Fibroblast of villous mesenchyme (primary cell): ENCODE measurements at regions not wholly inside any gene's neighbourhood (a gene's known extent, or its start where the extent isn't known, plus 50 kb on each side); places are given as distances from the start of the nearest gene placed in this dataset.

Source experiments
- DNase-seq: peaks from one replicate; pipeline ENCODE4 v3.0.0-alpha.2; 2010; ENCODE audit warnings: low read depth
- H3K4me3 ChIP-seq: 2 replicates; pipeline ENCODE4 v1.5.1; 2011; ENCODE audit warnings: low read depth, mild to moderate bottlenecking, low read length
- TF ChIP-seq, protein P1 (sequence below): IDR thresholded peaks from 2 replicates; pipeline ENCODE4 v1.5.1; 2012; ENCODE audit warnings: low read depth, mild to moderate bottlenecking, low read length; ENCODE audit not compliant: insufficient read depth

DNA sequence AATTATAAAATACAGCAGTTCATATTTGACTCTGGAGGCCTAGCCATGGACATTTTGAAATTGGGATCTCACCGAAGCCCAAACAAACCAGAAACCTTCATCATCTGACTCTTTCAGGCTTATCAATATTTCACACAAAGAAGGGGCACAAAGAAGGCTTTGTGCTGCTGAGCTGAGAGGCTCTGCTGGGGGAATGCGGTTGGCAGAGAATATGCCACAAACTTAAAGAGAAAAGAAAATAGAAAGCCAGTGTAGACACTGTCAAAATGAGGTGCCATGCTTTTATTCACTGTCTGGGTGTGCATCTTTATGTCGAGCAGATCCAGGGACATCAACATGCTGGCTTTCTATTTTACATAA, 162.6 kb downstream of the QPCT start:
- TF ChIP-seq, protein P1, sequence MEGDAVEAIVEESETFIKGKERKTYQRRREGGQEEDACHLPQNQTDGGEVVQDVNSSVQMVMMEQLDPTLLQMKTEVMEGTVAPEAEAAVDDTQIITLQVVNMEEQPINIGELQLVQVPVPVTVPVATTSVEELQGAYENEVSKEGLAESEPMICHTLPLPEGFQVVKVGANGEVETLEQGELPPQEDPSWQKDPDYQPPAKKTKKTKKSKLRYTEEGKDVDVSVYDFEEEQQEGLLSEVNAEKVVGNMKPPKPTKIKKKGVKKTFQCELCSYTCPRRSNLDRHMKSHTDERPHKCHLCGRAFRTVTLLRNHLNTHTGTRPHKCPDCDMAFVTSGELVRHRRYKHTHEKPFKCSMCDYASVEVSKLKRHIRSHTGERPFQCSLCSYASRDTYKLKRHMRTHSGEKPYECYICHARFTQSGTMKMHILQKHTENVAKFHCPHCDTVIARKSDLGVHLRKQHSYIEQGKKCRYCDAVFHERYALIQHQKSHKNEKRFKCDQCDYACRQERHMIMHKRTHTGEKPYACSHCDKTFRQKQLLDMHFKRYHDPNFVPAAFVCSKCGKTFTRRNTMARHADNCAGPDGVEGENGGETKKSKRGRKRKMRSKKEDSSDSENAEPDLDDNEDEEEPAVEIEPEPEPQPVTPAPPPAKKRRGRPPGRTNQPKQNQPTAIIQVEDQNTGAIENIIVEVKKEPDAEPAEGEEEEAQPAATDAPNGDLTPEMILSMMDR = no peak
- H3K4me3 ChIP-seq = no peak overlapping the region
- DNase-seq = no peak

DNA sequence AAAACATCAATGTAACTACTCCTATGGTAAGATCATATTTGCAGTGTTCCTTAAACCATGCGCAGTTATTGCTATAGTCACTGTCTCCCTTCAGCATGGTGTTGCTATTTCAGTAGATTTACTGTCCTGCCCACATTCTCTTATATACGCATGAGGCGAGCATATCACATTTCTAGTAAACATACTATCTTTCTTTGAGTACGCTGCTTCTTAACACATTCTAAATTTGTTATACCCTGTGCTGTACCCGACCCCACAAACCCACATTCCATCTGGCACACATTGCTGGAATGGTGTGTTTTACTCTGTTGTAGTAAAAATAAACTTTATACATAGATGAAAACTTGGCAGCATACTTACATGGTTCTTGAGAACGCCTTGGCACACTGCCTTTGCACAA, 163.3 kb downstream of the QPCT start:
- no peak overlapping the region for H3K4me3 ChIP-seq
- TF ChIP-seq, protein P1 = no peak
- DNase-seq = peak; percentile 22

DNA sequence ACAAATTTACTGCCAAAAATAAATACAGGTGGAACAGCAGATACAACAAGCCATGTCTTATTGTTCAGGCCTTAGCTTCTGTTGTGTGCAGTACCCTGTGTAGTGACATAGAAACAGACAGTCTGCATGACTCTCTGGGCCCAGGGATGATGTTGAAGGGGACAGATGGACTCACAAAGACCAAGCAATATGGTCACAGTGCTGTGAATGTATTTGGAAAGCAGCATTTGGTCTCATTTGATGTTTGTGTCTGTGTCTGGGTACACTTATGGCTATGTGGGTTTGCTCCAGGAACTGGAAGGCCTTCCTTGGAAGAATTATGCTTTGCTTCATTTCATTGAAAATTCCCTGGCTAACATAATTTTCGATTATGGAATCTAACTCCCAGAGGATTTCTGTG, 158.5 kb downstream of the CDC42EP3 start:
- no peak overlapping the region for H3K4me3 ChIP-seq
- no peak for DNase-seq
- TF ChIP-seq, protein P1 = no peak

DNA sequence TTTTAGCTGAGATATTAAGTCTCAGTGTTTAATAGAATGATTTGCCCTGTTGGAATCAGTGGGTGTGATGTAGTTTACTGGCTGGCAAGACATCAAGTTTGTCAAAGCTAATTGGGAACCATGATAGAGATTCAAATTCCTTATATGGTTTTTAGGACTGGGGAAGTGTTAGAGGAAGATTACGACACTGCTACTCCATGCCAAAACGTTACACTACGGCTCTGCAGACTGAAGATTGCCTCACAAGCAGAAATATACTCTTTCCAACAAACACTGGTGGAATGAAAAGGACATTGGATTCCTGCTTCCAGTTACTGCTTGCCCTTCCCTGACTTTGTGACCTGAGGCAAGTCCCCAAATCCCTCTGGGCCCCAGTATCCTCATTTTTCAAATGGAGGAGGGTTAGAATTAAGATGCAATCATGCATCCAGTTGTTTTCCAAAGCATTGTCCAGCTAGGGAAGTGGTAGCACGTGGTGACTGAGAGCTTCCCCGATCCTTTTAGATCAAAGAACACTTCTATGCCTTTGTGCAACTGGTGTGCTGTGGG, 147.6 kb downstream of the CDC42EP3 start:
- peak; percentile 88 for DNase-seq
- H3K4me3 ChIP-seq = no peak overlapping the region
- TF ChIP-seq, protein P1 = no peak

DNA sequence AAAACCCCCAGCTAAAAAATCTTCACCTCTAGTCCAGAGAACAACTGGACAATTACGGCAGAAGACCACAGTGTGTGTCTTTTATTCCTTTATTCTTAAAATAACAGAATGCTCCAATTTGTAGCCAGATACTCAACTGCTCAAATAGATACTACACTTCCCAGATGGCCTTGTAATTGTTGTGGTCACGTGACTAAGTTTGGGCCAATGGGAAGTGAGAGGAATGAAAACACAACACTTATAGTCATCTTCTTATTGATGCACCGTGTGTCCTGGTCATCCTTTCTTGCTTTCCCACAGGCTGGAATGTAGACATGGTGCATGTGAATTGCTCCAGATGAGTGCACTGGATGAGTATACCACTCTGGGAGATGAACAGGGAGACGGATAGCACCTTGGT, 145.1 kb downstream of the CDC42EP3 start:
- no peak overlapping the region for H3K4me3 ChIP-seq
- DNase-seq = no peak
- TF ChIP-seq, protein P1 = no peak

GRCh38 chr2:37526856-37527255, 144.6 kb downstream of the CDC42EP3 start:
- TF ChIP-seq, protein P1 = no peak

DNA sequence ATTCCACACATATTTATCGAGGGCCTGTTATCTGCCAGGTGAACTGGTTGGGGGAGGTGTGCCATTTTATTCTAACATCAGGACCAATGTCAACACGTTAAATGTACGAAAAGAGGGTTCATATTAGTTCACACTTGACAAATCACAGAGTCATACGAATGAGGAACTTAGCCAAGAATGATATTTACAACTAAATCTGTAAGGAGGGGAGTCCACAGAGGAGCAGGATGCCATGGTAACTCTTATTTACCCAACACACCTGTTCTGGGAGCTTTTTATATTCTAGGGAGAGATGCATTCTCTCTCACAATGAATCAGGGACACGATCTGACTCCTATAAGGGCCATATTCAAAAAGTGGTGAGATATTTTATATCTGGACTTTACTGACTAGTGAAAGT, 144.1 kb downstream of the CDC42EP3 start:
- TF ChIP-seq, protein P1 = no peak
- no peak for DNase-seq
- no peak overlapping the region for H3K4me3 ChIP-seq

More at GRCh38 chr2:37526856-37527255, 144.6 kb downstream of the CDC42EP3 start:
- DNase-seq = no peak
- no peak overlapping the region for H3K4me3 ChIP-seq
